LNCAP (cell line): ENCODE measurements at regions not wholly inside any gene's neighbourhood (a gene's known extent, or its start where the extent isn't known, plus 50 kb on each side); places are given as distances from the start of the nearest gene placed in this dataset.

Experiments used
- TF ChIP-seq, protein P1 (sequence below): fragments of 450-650 bp; IDR thresholded peaks from 2 replicates; pipeline ENCODE4 v1.5.1; 2017; ENCODE audit warnings: mild to moderate bottlenecking

DNA sequence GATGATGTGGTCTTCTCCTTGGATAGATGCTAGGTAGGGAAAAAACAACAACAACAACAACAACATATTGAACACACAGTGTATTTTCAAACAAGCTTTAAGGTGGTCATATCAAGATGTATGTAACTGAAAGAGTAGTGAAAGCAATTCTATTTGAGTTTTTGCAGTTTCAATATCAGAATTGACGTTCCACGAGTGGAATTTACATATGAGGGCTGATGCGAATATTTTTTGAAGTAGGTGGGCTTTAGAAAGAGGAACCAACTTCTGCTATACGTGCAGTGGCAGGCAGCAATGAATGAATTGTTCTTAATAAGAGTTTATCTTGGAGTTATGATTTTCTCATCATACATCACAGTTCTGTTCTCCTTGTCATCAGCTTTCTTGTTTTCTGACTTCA, 151.9 kb upstream of the CNTN3 start:
- TF ChIP-seq, protein P1, sequence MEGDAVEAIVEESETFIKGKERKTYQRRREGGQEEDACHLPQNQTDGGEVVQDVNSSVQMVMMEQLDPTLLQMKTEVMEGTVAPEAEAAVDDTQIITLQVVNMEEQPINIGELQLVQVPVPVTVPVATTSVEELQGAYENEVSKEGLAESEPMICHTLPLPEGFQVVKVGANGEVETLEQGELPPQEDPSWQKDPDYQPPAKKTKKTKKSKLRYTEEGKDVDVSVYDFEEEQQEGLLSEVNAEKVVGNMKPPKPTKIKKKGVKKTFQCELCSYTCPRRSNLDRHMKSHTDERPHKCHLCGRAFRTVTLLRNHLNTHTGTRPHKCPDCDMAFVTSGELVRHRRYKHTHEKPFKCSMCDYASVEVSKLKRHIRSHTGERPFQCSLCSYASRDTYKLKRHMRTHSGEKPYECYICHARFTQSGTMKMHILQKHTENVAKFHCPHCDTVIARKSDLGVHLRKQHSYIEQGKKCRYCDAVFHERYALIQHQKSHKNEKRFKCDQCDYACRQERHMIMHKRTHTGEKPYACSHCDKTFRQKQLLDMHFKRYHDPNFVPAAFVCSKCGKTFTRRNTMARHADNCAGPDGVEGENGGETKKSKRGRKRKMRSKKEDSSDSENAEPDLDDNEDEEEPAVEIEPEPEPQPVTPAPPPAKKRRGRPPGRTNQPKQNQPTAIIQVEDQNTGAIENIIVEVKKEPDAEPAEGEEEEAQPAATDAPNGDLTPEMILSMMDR: no peak

DNA sequence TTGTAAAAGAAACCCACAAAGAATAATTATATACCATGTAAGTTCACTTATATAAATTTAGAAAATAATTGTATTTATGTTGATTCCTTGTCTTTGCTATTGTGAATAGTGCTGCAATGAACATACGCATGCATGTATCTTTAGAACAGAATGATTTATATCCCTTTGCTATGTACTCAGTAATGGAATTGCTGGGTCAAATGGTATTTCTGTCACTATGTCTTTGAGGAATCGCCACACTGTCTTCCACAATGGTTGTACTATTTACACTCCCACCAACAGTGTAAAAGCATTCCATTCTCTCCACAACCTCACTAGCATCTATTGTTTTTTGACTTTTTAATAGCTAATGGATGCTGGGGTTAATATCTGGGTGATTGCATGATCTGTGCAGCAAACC, 149.4 kb upstream of the CNTN3 start:
- TF ChIP-seq, protein P1: no peak

DNA sequence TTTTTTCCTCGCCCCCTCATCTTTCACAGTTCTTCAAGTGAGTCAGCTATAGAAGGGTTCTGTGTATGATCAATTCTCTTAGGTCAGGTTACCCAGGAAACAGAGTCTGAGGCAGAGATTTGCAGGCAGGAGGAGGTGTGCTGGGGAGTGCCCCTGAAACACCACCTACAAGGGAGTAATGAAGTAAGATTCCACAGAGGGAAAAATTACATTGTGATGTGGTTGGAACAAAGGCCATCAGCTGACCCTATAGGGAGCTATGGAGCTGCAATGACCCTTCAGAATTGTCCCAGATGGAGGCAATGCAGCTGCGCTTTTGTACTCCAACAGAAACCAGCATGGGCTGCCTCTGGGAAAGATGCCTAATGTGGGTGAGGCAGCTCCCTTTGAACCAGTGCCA, 142.2 kb upstream of the CNTN3 start:
- TF ChIP-seq, protein P1: no peak

GRCh38 chr3:74752290-74752689, 137.8 kb upstream of the CNTN3 start:
- TF ChIP-seq, protein P1: no peak

- TF ChIP-seq, protein P1: no peak
Measured at GRCh38 chr3:74751775-74752174, 137.3 kb upstream of the CNTN3 start.

DNA sequence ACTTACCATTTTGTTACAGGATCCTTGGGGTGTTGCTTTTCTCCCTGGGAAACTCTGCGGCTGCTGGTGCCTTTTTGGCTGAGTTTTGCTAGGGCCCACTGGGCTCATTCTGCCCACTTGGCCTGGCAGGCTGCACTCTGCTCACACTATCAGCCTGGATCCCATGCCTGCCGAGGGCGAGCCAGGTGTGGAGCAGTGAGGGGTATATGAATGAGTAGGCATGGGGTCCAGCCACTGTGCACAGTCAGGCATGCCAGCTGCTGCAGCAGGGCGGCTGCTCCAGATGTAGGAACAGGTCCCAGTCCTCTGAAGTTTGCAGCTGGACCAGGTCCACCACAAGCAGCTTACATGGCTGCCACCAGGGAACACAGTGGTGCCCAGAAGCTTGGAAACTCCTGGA, 136.4 kb upstream of the CNTN3 start:
- TF ChIP-seq, protein P1: no peak

DNA sequence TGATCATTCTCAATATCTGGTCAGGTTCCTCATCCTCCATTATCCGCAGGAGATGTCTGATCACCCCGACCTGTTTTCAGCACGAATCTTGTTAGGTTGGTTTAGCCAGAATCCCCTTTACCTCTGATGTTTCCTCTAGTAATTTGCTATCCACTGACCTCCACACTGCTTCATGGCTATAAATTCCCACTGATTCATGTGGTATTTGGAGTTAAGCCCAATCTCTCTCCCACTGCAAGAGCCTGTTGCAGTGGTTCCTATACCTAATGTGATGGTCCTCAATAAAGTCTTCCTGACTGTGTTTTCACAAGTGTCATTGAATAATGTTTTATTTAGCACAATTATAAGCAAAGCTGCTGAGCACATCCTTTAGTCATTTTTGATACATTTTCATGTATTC, 124.8 kb upstream of the CNTN3 start:
- TF ChIP-seq, protein P1: no peak

GRCh38 chr3:74722211-74722610, 107.8 kb upstream of the CNTN3 start:
- TF ChIP-seq, protein P1: no peak
